HCT116 (cell line): ENCODE measurements at regions not wholly inside any gene's neighbourhood (a gene's known extent, or its start where the extent isn't known, plus 50 kb on each side); places are given as distances from the start of the nearest gene placed in this dataset.

Experiments used
- ATAC-seq: fragments of 200-7000 bp; cut with Tn5 transposase; 2 replicates; pipeline ENCODE4 v1.9.1; 2020; ENCODE audit warnings: mild to moderate bottlenecking, moderate library complexity
- BruUV-seq: library from RNA; stranded (reverse); fragments of 400-500 nt; replicated peaks from 2 replicates; lab custom pipeline; 2021; lab: Mats Ljungman, UMichigan
- CTCF ChIA-PET: fragments of 300-600 bp; sonication (Branson Sonifier 250); formaldehyde crosslinking; loops from one replicate; lab custom pipeline; 2021; ENCODE audit warnings: antibody characterized with exemption; lab: Charles Lee
- POLR2A ChIA-PET: fragments of 300-600, 350-600 bp; sonication (Branson Sonifier 250); formaldehyde crosslinking; loops from one replicate; lab custom pipeline; 2021; ENCODE audit warnings: antibody characterized with exemption; lab: Charles Lee
- RAD21 ChIA-PET, 2 experiments: fragments of 300-600 bp; sonication (Branson Sonifier 250); formaldehyde crosslinking; loops; one replicate each; lab custom pipeline; 2023; ENCODE audit warnings: low total read pairs in 2 of 2; ENCODE audit not compliant: uncharacterized antibody in 2 of 2, unreplicated experiment in 2 of 2, low non-redundant PET in 1 of 2; lab: Charles Lee
- DNase-seq: peaks from one replicate; pipeline ENCODE4 v3.0.0-alpha.2; 2010; ENCODE audit warnings: low read depth, low spot score
- H2AFZ ChIP-seq: fragments of 200-600 bp; shearing (Covaris generic), sonication (generic); 2 replicates; pipeline ENCODE4 v1.6.1; 2017; ENCODE audit warnings: low read depth, mixed run types, mixed read lengths, antibody characterized with exemption, low read length; ENCODE audit not compliant: poor library complexity, severe bottlenecking
- H3K27ac ChIP-seq: 2 replicates; pipeline ENCODE4 v1.5.1; 2012; ENCODE audit warnings: low read depth, low read length
- H3K27me3 ChIP-seq: fragments of 200-600 bp; sonication (generic); 2 replicates; pipeline ENCODE4 v1.6.1; 2016; ENCODE audit warnings: mixed run types, low read length, mixed read lengths; ENCODE audit not compliant: insufficient read depth
- H3K36me3 ChIP-seq, 2 experiments: fragments of 200-500 bp in 1 of 2; fragments of 200-600 bp in 1 of 2; sonication (Bioruptor generic) in 1 of 2; sonication (generic) in 1 of 2; 2 replicates each; pipeline versions ENCODE4 v1.5.1 to v1.6.1; 2014 to 2016; ENCODE audit warnings: low read length in 2 of 2, inconsistent platforms in 1 of 2, mixed read lengths in 1 of 2, mixed run types in 1 of 2; ENCODE audit not compliant: insufficient read depth in 2 of 2, control insufficient read depth in 1 of 2
- H3K4me1 ChIP-seq, 2 experiments: fragments of 200-600 bp in 1 of 2; sonication (generic) in 1 of 2; 2 replicates each; pipeline versions ENCODE4 v1.5.1 to v1.6.1; 2012 to 2017; ENCODE audit warnings: low read length in 2 of 2, inconsistent platforms in 1 of 2, mild to moderate bottlenecking in 1 of 2, mixed read lengths in 1 of 2, mixed run types in 1 of 2, moderate library complexity in 1 of 2; ENCODE audit not compliant: insufficient read depth in 2 of 2, control insufficient read depth in 1 of 2
- H3K4me2 ChIP-seq: fragments of 200-600 bp; sonication (generic); 2 replicates; pipeline ENCODE4 v1.6.1; 2017; ENCODE audit warnings: mixed run types, low read length, mixed read lengths
- H3K4me3 ChIP-seq, 2 experiments: fragments of 200-600 bp in 1 of 2; sonication (generic) in 1 of 2; replicated peaks in 1 of 2; 2 replicates each; pipeline ENCODE4 v1.5.1; 2011 to 2016; ENCODE audit warnings: low read length in 2 of 2, control low read depth in 1 of 2, low read depth in 1 of 2, mild to moderate bottlenecking in 1 of 2, mixed read lengths in 1 of 2, mixed run types in 1 of 2
- H3K79me2 ChIP-seq: fragments of 200-600 bp; sonication (generic); 2 replicates; pipeline ENCODE4 v1.6.1; 2017; ENCODE audit warnings: mild to moderate bottlenecking, mixed run types, low read length, moderate library complexity, mixed read lengths; ENCODE audit not compliant: insufficient read depth
- H3K9ac ChIP-seq: fragments of 200-600 bp; sonication (generic); 2 replicates; pipeline ENCODE4 v1.6.1; 2016; ENCODE audit warnings: low read length, mixed read lengths
- H3K9me2 ChIP-seq: fragments of 200-600 bp; sonication (generic), shearing (Covaris generic); 2 replicates; pipeline ENCODE4 v1.6.1; 2017; ENCODE audit warnings: mixed run types, mild to moderate bottlenecking, moderate library complexity; ENCODE audit not compliant: insufficient read depth
- H3K9me3 ChIP-seq, 2 experiments: fragments of 200-500 bp in 1 of 2; fragments of 200-600 bp in 1 of 2; sonication (Bioruptor generic) in 1 of 2; sonication (generic) in 1 of 2; 2 replicates each; pipeline ENCODE4 v1.6.1; 2014 to 2017; ENCODE audit warnings: low read length in 2 of 2, mixed read lengths in 2 of 2, inconsistent platforms in 1 of 2, low read depth in 1 of 2, mild to moderate bottlenecking in 1 of 2, mixed run types in 1 of 2, moderate library complexity in 1 of 2; ENCODE audit not compliant: control insufficient read depth in 1 of 2, insufficient read depth in 1 of 2
- H4K20me1 ChIP-seq: fragments of 200-600 bp; sonication (generic), shearing (Covaris generic); 2 replicates; pipeline ENCODE4 v1.6.1; 2017; ENCODE audit warnings: mixed run types, mild to moderate bottlenecking, moderate library complexity; ENCODE audit not compliant: insufficient read depth
- EZH2 ChIP-seq: fragments of 200-600 bp; sonication (generic); IDR thresholded peaks from 2 replicates; pipeline ENCODE4 v1.6.1; 2017; ENCODE audit warnings: antibody characterized with exemption, mixed run types
- POLR2AphosphoS5 ChIP-seq: IDR thresholded peaks from 2 replicates; pipeline ENCODE4 v1.6.1; 2011; ENCODE audit warnings: mild to moderate bottlenecking, low read depth, low read length, moderate library complexity
- SP1 ChIP-seq: IDR thresholded peaks from 2 replicates; pipeline ENCODE4 v1.6.1; 2012; ENCODE audit warnings: low read depth
- TCF7L2 ChIP-seq: IDR thresholded peaks from 2 replicates; pipeline ENCODE4 v1.7.0; 2011; ENCODE audit warnings: borderline replicate concordance, inconsistent platforms; ENCODE audit not compliant: insufficient read depth, insufficient read length; ENCODE audit errors: extremely low read depth
- intact Hi-C: fragments of 100-400 bp; cut with micrococcal nuclease; formaldehyde crosslinking; loops from 2 replicates; pipeline ENCODE4 v1.10.0; 2022
- TF ChIP-seq, protein P1 (sequence below): IDR thresholded peaks from 2 replicates; pipeline ENCODE4 v1.6.1; 2012; ENCODE audit warnings: low read depth
- TF ChIP-seq, protein P2 (sequence below): IDR thresholded peaks from 2 replicates; pipeline ENCODE4 v1.6.1; 2012
- TF ChIP-seq, protein P3 (sequence below): IDR thresholded peaks from 2 replicates; pipeline ENCODE4 v1.6.1; 2012
- TF ChIP-seq, protein P4 (sequence below), 3 experiments: fragments of 200-600 bp in 1 of 3; sonication (generic) in 1 of 3; IDR thresholded peaks in 2 of 3; conservative IDR thresholded peaks in 1 of 3; 2 replicates each; pipeline ENCODE4 v1.5.1; 2012 to 2017; ENCODE audit warnings: low read depth in 2 of 3, low read length in 2 of 3, antibody characterized with exemption in 1 of 3, borderline replicate concordance in 1 of 3, control low read depth in 1 of 3, mild to moderate bottlenecking in 1 of 3, mixed read lengths in 1 of 3, mixed run types in 1 of 3, moderate library complexity in 1 of 3; ENCODE audit not compliant: insufficient read depth in 1 of 3

DNA sequence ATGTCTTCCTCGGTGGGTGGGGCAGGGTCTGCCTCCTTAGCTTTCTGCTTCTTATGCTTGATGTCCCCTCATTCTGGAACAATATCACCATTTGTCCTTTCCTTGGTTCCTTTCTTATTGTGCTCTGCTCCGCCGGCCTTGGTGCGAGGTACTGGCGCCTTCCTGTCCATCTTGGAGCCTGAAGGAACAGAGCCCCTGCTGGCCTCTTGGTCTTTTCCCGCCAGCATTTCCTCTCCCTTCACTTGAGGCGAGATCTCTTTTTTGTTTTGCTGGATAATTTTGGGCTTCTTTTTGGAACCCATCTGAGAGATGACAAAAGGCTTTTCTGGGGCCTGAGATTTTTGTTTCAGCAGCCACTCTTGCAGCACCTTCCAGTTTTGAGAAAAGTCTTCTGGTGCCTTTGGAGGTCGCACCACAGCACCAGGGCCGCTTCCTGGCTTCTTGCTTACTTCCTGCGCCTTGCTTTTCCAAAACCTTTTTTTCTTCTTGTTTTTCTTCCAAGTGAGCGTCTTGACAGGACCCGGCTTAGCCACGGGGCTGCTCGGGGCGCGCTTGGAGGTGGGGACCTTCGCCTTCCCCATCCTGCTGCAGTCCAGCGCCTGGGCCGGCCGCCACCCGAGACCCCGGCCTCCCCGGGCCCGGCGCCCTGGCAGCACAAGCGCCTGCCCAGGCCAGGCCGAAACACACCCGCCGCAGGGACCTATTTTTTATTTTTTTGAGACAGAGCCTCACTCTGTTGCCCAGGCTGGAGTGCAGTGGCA, 127.1 kb downstream of the KLF13 start:
- H3K4me3 ChIP-seq: no peak overlapping the region
- ATAC-seq (no peak), DNase-seq (no peak)
- H3K9ac ChIP-seq: no peak overlapping the region
- no peaks in the 10 kb centered on the region for H3K79me2 ChIP-seq
- intact Hi-C loops: no loop called here
- RAD21 ChIA-PET: no interaction called here
- H3K4me1 ChIP-seq: no peaks in the 10 kb centered on the region
- no peaks in the 10 kb centered on the region for H3K9me2 ChIP-seq
- no peak overlapping the region for H2AFZ ChIP-seq
- no peak overlapping the region for H3K4me2 ChIP-seq
- H3K9me3 ChIP-seq: no peaks in the 10 kb centered on the region
- CTCF ChIA-PET: no interaction called here
- TF ChIP-seq EZH2 (no peak), SP1 (no peak), POLR2AphosphoS5 (no peak), TCF7L2 (no peak)
- TF ChIP-seq, protein P1, sequence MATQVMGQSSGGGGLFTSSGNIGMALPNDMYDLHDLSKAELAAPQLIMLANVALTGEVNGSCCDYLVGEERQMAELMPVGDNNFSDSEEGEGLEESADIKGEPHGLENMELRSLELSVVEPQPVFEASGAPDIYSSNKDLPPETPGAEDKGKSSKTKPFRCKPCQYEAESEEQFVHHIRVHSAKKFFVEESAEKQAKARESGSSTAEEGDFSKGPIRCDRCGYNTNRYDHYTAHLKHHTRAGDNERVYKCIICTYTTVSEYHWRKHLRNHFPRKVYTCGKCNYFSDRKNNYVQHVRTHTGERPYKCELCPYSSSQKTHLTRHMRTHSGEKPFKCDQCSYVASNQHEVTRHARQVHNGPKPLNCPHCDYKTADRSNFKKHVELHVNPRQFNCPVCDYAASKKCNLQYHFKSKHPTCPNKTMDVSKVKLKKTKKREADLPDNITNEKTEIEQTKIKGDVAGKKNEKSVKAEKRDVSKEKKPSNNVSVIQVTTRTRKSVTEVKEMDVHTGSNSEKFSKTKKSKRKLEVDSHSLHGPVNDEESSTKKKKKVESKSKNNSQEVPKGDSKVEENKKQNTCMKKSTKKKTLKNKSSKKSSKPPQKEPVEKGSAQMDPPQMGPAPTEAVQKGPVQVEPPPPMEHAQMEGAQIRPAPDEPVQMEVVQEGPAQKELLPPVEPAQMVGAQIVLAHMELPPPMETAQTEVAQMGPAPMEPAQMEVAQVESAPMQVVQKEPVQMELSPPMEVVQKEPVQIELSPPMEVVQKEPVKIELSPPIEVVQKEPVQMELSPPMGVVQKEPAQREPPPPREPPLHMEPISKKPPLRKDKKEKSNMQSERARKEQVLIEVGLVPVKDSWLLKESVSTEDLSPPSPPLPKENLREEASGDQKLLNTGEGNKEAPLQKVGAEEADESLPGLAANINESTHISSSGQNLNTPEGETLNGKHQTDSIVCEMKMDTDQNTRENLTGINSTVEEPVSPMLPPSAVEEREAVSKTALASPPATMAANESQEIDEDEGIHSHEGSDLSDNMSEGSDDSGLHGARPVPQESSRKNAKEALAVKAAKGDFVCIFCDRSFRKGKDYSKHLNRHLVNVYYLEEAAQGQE: no peak
- TF ChIP-seq, protein P2, sequence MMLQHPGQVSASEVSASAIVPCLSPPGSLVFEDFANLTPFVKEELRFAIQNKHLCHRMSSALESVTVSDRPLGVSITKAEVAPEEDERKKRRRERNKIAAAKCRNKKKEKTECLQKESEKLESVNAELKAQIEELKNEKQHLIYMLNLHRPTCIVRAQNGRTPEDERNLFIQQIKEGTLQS: no peak
- TF ChIP-seq, protein P3, sequence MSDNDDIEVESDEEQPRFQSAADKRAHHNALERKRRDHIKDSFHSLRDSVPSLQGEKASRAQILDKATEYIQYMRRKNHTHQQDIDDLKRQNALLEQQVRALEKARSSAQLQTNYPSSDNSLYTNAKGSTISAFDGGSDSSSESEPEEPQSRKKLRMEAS: no peak
- TF ChIP-seq, protein P4, sequence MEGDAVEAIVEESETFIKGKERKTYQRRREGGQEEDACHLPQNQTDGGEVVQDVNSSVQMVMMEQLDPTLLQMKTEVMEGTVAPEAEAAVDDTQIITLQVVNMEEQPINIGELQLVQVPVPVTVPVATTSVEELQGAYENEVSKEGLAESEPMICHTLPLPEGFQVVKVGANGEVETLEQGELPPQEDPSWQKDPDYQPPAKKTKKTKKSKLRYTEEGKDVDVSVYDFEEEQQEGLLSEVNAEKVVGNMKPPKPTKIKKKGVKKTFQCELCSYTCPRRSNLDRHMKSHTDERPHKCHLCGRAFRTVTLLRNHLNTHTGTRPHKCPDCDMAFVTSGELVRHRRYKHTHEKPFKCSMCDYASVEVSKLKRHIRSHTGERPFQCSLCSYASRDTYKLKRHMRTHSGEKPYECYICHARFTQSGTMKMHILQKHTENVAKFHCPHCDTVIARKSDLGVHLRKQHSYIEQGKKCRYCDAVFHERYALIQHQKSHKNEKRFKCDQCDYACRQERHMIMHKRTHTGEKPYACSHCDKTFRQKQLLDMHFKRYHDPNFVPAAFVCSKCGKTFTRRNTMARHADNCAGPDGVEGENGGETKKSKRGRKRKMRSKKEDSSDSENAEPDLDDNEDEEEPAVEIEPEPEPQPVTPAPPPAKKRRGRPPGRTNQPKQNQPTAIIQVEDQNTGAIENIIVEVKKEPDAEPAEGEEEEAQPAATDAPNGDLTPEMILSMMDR (IDR thresholded peaks at IDR 0.05 in 2 of 3, conservative IDR thresholded peaks at IDR 0.05 in 1 of 3; ENCODE audit: borderline replicate concordance in 1 of 3, insufficient read depth in 1 of 3, low read depth in 2 of 3, low read length in 2 of 3): no peak
- no peaks in the 10 kb centered on the region for H3K27me3 ChIP-seq
- H4K20me1 ChIP-seq: no peaks in the 10 kb centered on the region
- no peak overlapping the region for H3K27ac ChIP-seq
- BruUV-seq: no TSS peak
- no peaks in the 10 kb centered on the region for H3K36me3 ChIP-seq
- POLR2A ChIA-PET: no interaction called here
